ENCODE measurements at regions not wholly inside any gene's neighbourhood (a gene's known extent, or its start where the extent isn't known, plus 50 kb on each side); places are given as distances from the start of the nearest gene placed in this dataset.

DNA sequence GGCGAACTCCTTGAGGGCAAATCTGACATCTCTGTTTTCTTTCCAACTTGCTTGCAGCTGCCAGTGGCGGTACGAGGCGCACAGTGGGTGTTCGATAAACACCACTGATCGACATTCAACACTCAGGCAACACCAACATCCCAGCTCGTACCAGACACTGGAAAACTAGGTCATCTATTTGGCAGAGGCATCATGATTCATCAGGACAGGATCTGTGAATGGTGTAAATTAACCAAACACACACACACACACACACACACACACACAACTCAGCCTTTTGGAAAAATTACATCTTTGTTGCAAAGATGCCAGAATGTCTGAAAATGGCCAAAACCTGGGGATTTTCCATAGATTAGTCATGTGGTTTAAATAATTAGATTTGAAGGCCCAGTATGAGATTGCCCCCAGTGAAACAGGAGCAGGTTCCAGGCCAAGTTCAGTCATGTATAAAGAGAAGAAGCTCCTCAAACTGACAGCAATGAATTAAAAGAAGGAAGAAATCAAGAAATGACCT lies 150.5 kb upstream of the NCKAP5 start:
- no peak for DNase-seq (ENCODE audit: low read depth in 2 of 2)

DNA sequence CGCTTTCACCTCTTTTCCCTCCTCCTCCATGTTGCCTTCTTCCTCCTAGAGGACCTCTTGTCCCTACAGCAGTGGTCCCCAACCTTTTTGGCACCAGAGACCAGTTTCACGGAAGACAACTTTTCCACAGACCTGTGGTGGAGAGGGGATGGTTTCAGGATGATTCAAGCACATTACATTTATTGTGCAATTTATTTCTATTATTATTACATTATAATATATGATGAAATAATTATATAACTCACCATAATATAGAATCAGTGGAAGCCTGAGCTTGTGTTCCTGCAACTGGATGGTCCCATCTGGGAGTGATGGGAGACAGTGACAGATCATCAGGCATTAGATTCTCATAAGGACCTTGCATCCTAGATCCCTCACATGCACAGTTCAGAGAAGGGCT lies 152.2 kb upstream of the NCKAP5 start:
- DNase-seq (ENCODE audit: low read depth in 2 of 2), result no peak

DNA sequence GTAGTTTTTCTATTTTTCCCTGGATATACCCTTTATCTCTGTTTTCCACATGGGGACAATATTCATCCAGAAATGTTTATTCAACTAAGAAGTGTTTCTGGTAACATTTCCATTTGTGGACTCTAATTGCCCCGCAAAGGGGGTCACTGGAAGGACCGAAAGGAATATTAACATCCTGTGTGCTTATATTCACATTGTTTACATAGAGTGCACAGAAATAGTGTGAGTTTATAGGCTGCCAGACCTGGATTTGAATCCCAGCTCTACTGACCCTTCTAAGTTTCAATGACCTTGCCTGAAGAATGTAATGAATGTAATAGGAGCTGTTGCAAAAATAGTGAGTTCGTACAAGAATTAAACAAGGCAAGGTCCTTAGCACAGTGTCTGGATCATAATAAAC lies 152.9 kb upstream of the NCKAP5 start:
- no peak for DNase-seq (ENCODE audit: low read depth in 2 of 2)

DNA sequence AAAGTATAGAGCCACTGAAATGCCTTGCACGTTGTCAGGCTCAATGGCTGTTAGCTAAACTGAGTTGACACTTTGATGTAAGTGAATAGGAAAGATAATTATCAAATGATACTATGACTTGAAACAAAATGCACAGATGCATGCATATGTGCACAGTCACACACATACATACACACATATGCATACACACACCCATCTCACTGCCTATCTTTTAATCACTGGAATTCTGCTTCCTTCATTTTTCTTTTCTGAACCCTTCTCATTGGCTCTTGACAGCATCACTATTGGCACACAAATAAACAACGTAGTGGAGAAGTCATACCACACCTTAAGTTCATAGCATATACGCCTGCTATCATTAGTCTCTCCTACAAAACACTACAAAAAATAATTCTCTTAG lies 154.9 kb upstream of the NCKAP5 start:
- no peak for DNase-seq (ENCODE audit: low read depth in 2 of 2)

DNA sequence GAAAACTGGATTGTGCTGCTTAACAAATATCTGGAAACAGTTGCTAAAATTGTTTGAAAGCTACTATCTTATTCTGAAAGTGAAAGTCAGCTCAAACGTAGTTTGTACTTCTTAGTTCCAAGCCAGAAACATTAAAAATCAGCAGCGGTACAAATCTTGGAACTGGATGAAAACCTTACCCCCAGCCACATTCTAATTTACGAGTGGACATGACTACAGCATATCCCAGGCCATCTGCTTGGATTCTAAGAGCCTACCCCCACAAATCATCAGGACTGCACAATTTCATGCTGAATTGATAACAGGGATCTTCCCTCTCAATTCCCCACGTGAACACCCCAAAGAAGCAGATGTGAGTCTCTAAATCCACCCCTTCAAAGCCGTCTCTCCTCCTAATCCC lies 158.7 kb upstream of the NCKAP5 start:
- DNase-seq (ENCODE audit: low read depth in 2 of 2), result no peak

DNA sequence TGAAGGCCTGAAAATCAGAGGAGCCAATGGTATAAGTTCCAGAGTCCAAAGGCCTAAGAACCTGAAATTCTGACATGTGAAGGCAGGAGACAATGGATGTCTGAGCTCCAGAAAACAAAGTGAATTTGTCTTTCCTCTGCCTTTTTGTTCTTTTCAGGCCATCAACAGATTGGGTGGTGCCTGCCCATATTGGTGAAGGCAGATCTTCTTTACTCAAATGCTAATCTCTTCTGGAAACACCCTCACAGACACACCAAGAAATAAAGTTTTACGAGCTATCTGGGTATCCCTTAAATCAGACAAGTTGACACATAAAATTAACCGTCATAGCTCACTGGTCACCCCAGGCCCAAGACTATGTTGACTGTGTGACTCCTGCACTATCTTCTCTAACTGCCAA lies 163.8 kb upstream of the NCKAP5 start:
- no peak for DNase-seq (ENCODE audit: low read depth in 2 of 2)

DNA sequence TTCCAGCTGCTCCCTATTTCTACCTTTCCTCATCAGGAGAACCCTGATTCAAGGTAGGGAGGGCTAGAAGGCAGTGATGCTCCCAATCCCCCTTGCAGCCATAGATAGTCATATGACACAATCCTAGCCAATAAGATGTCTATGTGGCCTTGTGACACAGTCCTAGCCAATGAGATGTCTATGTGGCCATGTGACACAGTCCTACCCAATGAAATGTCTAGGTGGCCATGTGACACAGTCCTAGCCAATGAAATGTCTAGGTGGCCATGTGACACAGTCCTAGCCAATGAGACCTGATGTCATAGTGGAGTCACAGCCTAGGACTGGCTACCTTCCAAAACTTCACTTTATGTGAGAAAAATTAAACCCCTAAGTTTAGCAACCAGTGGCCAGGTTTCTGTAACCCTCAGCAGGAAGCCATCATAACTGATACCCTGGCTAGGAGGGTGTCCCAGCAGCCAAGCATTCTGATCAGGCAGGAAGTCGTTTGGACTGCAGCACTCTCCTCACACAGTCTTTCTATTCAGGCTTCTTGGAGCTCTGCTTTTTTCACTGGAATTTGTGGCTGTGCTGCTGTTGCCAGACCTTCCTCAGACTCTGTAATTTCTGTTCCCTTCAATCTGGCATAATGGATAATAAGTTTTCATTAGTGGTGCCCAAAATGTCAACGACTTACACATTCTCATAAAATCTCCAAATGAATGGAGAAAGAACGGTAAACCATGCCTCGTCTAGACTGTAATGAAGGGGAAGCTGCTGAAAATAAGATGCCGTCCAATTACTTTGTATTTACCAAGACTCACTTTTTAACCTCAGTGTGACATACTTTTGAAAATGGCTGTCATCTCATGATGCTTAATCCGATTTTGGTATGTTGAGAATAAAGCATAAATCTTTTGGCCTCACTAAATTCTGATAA lies 165.0 kb upstream of the NCKAP5 start:
- DNase-seq (ENCODE audit: low read depth in 2 of 2), result no peak

DNA sequence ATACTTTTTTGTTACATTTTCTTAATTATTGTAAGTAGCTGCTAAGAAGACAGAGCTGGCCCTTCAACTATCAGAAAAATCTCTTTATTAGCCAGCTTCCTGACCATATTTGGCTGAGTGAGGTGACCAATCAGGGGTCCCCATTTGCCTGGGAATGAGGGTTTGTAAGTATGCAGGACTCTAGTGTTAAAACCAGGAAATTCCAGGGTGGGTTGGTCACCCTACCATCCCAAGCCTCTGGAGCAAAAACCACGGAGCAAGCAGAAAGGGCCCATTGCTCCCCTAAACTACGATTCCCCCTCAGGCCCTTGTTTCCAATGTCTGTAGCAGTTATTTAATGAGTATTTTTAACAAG lies 165.6 kb upstream of the NCKAP5 start:
- no peak for DNase-seq (ENCODE audit: low read depth in 2 of 2)

DNA sequence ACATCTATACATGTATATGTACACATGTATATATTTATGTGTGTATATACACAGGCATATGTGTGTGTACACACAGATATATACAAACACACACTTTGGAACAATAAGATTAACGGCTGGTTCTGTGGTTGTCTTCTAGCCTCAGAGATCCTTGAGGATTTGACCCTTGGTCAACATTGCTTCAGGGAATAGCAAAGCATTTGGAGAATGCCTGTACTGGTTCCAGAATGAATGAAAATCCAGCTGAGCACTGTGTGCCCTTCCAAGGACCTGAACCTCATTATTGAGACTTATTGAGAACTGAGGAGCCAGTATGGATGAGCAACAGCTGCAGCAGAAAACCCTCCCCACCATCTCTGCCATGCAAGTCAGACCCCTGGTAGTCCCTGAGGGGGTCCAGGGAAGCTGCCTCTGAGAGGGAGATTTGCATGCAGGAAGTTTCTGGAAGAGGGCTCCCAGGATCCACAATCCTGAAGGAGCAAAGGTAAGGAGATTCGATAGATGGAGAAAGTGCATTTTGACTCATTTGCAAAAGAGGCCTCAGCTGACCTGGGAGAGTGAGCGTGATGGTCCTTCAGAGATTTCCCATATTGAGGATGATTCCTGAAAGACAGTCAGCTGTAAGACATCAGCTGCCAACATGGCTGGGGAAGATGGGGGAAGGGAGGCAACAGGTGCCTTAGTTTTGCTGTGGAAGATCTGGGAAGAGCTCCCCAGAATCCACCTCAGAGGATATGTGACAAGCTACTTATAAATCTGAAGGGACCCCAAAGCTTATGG lies 166.6 kb upstream of the NCKAP5 start:
- DNase-seq (ENCODE audit: low read depth in 2 of 2), result no peak

DNA sequence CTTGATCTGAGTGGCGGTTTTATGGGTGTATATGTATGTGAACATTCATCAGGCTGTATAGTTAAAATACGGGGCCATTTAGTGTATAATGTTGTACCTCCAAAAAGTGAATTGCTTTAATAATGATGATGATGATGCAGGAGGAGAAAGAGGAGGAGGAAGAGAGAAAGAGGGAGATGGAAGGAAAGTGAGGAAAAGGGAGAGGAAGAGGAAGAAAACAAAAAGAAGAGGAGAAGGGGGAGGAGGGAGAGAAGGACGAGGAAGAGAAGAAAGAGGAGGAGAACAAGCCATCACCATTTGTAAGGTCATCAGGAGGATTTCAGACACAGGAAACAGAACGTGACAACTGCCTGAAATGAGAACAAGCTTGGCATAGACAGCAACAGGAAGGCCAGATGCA lies 168.4 kb upstream of the NCKAP5 start:
- no peak for DNase-seq (ENCODE audit: low read depth in 2 of 2)

DNA sequence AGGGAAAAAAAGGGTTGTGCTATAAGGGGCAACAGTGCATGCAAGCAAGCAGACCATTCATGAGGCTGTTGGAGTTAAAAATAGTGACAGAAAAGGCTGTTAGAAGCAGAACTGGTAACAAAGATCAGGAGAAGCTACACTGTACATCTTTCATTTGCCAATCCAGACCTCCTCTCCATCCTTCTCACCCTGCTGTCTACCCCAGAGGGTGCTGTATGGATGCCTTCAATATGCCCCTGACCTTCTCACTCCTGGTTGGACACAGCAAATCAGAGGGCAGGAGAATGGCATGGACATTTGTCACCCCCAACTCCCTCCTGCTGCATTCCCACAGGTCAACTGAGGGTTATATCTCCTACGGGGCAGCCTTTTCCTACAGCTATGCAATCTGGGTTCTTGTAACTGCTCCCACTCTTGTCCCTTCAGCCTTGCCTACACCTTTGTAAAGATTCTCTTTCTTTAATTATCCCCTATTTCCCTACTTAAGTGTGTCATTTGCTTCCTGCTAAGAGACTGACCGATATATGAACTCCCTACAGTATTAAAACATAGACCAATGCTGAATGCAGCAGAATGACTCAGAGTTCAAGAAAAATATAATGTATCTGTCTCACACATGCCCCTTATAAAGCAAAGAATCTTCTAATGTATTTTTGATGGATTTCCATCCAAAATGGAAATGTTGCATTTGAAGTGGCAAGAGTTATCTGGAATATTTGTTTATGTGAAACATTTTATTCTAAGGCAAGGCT lies 169.2 kb upstream of the NCKAP5 start:
- no peak for DNase-seq (ENCODE audit: low read depth in 2 of 2)

DNA sequence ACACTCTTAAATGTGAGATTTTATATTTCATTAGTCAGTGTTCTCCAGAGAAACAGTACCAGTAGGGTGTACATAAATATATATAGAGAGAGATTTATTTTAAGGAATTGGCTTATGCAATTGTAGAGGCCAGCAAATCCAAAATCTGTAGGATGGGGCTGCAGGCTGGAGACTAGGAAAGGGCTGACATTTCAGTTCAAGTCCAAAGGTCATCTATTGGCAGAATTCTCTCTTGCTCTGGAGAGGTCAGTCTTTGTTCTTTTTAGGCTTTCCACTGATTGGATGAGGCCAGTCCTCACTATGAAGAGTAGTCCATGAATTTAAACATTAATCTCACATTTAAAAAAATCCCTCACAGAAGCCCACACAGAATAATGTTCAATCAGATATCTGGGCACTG lies 170.8 kb upstream of the NCKAP5 start:
- no peak for DNase-seq (ENCODE audit: low read depth in 2 of 2)

DNA sequence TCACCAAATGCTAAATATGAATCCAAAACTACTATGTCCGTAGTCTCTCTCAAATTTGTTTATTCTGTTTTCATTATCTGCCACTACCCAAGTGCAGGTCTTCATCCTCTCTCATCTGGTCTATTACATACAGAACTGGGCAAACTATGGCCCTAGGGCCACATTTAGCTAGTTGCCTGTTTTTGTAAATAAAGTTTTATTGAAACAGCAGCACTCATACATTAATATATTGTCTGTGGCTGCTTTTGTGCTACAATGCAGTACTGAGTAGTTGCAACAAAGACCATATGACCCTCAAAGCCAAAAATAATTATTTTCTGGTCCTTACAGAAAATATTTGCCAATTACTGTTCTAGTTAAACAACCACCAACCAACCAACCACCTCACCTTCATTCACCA lies 172.2 kb upstream of the NCKAP5 start:
- DNase-seq (ENCODE audit: low read depth in 2 of 2), result no peak

DNA sequence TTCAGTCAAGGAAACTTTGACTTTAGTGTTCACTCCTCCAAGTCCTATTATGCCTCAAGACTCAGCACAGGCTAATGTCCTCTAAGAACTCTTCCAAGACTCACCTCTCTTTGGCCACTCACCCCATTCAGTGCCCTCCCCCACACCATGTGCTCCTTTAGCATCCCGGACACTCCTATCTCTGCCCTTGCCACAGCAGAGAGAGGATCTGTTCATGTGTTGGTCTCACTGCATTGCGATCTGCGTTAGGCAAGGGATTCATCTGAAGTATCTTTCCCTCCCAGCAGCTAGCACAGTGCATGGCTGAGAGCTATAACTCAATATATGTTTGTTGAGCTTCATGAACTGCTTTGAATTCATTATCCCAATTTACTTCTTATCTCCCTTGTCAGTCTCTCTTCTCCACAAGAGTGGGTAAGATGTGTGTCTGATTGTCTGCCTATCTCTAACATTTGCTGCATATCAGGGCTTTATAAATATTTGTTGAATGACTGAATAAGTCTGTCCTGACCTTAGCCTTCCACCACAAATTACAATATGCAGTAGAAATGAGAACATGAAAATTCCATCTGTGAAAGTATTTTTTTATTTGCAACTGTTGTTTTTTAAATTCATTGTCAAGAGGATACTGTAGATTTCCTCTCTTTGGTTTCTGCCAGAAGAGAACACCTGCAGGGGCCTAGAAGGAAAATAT lies 179.9 kb upstream of the NCKAP5 start:
- no peak for DNase-seq (ENCODE audit: low read depth in 2 of 2)

DNA sequence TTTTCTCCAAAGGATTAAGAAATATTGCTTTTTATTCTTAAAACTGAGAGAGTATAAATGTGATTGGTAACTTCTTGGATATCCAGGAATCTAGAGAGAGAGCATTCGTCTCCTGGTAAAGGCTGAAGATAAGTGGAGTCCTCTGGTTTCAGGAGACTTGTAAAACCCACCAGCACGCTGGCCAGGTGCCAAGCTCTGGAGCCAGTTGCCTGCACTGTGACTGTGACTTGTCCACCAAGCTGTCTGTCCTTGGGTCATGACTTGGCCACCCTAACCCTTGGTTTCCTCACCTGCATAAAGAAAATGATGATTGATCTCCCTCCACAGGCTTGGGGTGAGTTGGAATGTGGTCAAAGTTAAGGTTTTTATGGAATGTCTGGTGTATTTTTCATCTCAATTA lies 185.4 kb upstream of the NCKAP5 start:
- DNase-seq (ENCODE audit: low read depth in 2 of 2), result no peak

DNA sequence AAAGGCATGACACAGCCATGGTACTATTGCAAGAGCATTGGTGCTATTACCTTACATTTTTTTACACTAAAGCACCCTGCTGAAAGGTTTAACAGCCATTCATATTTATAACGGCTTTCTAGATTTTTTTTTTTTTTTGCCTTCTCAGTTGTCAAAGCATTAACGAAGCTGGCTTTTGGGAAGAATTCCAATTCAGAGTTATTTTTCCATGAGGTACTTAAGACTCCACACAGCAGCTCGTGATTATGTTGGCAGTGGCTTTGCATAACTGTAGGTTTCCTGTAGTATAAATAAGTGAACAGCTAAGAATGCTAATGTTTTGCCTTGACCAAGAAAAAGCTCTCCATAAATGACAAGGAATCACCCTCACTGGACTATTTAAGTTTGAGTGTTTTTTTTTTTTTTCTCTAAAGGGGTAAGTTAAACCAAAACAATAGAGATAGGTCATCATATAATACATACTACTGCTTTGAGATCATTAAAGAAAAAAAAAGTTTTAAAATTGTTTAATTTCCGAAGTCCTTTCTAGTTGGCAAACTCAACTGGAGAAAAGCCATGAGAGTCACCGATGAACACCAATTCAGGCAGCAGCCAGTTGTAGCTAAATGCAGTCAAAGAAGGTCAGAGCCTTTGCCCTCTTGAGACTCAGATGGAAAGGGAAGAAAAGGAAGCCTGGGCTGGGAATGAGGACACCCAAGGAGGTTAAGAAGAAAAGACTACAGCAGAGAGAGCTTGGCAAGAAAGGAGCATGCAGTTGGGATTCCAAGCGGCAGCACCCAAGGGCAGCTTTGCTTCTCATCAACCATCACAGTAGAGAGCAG lies 187.4 kb upstream of the NCKAP5 start:
- DNase-seq (ENCODE audit: low read depth in 2 of 2), result no peak

DNA sequence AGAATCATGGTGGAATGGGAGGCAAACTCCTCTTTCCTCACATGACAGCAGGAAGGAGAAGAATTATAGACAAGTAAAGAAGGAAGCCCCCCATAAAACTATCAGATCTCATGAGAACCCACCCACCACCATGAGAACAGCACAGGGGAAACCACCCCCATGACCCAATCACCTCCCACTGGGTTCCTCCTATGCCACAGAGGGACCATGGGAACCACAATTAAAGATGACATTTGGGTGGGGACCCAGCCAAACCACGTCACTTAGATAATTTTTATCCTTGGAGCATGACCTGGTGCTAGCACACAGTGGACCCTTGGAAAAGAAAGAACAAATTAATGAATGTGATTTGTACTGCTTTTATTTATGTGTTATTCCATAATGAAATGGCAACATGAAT lies 188.6 kb upstream of the NCKAP5 start:
- DNase-seq (ENCODE audit: low read depth in 2 of 2), result no peak

DNA sequence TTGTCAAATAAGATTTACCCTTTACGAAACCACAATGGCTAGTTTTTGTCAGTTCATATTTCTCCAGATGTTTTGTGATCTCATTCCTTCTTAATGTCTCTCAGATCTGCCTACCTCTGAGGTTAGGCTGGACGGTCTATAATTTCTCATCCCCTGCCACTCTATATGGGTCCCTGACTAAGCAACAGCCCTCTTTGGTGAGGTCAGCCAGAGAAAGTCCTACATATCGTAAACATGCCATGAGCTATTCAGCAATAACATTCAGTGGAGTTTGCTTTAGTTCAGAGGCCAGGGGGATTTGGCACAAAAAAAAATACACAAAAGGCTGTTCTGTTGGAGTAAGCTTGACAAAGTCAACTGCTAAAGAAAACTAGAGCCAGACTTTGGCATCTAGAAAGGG lies 192.1 kb upstream of the NCKAP5 start:
- no peak for DNase-seq (ENCODE audit: low read depth in 2 of 2)

DNA sequence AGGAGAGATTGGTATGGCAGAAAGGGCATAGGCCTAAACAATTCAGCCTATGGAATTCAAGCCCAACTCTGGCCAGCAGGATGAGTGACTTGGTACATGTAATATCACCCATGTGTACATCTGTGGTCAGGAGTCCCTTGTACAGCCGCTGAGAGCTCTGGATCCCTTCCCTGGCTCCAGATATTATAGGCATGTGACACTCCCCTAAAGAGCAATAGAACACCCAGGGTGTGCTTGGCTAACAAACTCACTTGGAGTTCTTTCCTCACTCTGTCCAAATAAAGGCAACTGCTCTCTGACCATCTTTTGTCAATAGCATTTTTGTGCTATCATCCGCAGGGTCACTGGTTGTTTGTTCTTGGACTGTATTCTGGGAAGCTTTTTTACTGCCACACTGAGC lies 197.4 kb upstream of the NCKAP5 start:
- no peak for DNase-seq (ENCODE audit: low read depth in 2 of 2)

DNA sequence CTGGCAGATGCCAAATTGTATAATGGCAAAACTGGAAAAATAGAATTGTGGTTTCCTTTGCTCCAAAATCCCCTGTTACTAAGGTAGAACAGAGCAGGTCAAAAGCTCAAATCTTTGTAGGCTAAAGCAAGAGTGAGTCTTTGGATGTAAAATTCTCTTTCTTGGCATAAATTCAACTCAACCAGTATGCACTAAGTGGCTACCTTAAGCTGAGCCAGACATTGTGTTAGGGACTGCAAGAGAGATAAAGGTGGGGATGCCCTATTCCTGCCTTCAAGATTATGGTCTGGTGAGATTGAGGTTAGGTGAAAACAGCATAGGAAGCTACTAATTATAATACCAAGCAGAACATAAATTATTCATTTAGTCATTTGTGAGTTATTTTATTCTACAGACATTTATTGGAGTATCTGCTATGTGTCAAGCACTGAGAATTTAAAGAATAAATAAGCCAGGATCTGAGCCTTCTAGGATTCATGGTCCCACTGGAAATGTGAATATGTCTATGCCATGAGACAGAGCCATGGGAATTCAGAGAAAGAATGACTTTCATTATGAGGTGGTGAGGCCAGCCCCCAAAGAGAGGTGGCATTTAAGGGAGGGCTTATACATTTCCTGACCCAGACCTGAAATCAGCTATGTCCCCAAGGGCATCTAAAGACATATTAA lies 198.0 kb upstream of the NCKAP5 start:
- DNase-seq (ENCODE audit: low read depth in 2 of 2), result no peak

Measured in stimulated activated CD8-positive, alpha-beta memory T cell treated with anti-CD3 and anti-CD28 coated beads, Interleukin-15, amount 100 ng/mL, for 48 hours (primary cell).